ENCODE measurements at regions not wholly inside any gene's neighbourhood (a gene's known extent, or its start where the extent isn't known, plus 50 kb on each side); places are given as distances from the start of the nearest gene placed in this dataset.

DNA sequence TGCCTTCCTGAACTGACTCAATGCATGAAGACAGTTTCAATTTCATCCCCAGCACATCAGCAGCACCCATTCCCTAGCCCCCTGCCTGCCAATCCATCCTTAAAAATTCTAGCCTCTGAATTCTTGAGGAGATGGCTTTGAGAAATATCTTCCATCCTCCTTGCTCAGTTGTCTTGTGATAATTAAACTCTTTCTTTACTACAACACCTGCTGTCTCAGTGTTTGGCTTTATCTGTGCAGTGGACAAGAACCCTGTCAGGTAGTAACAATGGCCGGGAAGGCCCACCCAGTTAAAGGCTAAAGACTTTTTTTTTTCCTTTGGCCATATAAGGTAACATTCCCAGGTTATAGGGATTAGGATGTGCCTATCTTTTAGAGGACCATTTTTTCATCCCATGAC is 114.4 kb upstream of the NAP1L1 start:
- TF ChIP-seq, protein P1, sequence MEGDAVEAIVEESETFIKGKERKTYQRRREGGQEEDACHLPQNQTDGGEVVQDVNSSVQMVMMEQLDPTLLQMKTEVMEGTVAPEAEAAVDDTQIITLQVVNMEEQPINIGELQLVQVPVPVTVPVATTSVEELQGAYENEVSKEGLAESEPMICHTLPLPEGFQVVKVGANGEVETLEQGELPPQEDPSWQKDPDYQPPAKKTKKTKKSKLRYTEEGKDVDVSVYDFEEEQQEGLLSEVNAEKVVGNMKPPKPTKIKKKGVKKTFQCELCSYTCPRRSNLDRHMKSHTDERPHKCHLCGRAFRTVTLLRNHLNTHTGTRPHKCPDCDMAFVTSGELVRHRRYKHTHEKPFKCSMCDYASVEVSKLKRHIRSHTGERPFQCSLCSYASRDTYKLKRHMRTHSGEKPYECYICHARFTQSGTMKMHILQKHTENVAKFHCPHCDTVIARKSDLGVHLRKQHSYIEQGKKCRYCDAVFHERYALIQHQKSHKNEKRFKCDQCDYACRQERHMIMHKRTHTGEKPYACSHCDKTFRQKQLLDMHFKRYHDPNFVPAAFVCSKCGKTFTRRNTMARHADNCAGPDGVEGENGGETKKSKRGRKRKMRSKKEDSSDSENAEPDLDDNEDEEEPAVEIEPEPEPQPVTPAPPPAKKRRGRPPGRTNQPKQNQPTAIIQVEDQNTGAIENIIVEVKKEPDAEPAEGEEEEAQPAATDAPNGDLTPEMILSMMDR (IDR thresholded peaks at IDR 0.05), result no peak
- no peak for TF ChIP-seq POLR2AphosphoS5 (IDR thresholded peaks at IDR 0.05)
